ENCODE measurements at regions not wholly inside any gene's neighbourhood (a gene's known extent, or its start where the extent isn't known, plus 50 kb on each side); places are given as distances from the start of the nearest gene placed in this dataset.
A peak's percentile ranks its signal among the peaks of the same experiment; 100 is the strongest.

DNA sequence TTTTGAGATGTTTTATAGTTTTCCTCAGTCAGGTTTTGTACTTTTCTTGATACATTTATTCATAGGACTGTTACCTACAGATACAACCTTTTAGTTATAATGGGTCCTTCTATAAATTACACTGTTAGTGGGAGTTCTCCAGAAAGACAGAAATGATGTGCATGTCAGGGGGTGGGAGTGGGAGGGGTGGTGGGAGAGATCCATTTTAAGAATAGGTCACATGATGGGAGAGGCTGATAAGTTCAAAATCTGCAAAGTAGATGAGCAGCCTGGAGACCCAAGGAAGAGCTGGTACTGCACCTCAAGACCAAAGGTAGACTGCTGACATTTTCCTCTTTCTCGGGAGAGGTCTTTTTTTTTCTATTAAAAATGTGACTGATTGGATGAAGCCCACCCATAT, 408.0 kb upstream of the GJE1 start:
- Histone ChIP-seq H3K4me1 (ENCODE audit: insufficient read depth, low read length) (no peaks in the 10 kb centered on the region), H3K27me3 (ENCODE audit: insufficient read depth, low read length) (no peaks in the 10 kb centered on the region), H3K9me3 (ENCODE audit: low read length) (no peaks in the 10 kb centered on the region), H3K36me3 (ENCODE audit: insufficient read depth, low read length) (no peaks in the 10 kb centered on the region), H2AFZ (ENCODE audit: low read depth, low read length) (no peak overlapping the region), H3K4me3 (ENCODE audit: low read length) (no peak overlapping the region)

GRCh38 chr6:141719476-141719875, 413.2 kb upstream of the GJE1 start:
- Histone ChIP-seq H3K27me3 (ENCODE audit: insufficient read depth, low read length) (no peaks in the 10 kb centered on the region), H2AFZ (ENCODE audit: low read depth, low read length) (no peak overlapping the region), H3K4me3 (ENCODE audit: low read length) (no peak overlapping the region), H3K4me1 (ENCODE audit: insufficient read depth, low read length) (no peaks in the 10 kb centered on the region), H3K36me3 (ENCODE audit: insufficient read depth, low read length) (no peaks in the 10 kb centered on the region), H3K9me3 (ENCODE audit: low read length) (no peaks in the 10 kb centered on the region)

DNA sequence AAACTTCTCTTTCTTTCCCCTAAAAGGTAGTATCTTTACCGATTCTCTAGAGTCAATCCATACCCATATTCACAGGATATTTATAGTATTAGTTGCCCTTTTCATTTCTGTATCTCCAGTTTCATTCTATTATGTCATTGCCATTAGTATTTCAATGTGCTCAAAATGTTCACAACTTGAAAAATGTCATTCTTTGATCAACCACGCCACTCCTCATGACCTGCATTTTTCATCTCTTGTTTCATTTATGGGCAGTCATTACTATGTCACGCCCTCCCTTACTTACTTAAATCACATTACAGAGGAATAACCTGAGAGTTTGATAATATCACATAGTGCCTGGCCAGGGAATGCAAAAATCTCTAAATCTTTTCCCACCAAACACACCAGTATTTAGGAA, 427.3 kb upstream of the GJE1 start:
- H3K4me3 ChIP-seq (ENCODE audit: low read length), result no peak overlapping the region
- H2AFZ ChIP-seq (ENCODE audit: low read depth, low read length), result no peak overlapping the region
- no peaks in the 10 kb centered on the region for H3K36me3 ChIP-seq (ENCODE audit: insufficient read depth, low read length)
- H3K4me1 ChIP-seq (ENCODE audit: insufficient read depth, low read length), result no peaks in the 10 kb centered on the region
- no peaks in the 10 kb centered on the region for H3K27me3 ChIP-seq (ENCODE audit: insufficient read depth, low read length)
- H3K9me3 ChIP-seq (ENCODE audit: low read length), result no peaks in the 10 kb centered on the region

- H3K4me3 ChIP-seq (ENCODE audit: low read length), result no peak overlapping the region
- no peaks in the 10 kb centered on the region for H3K9me3 ChIP-seq (ENCODE audit: low read length)
- H3K36me3 ChIP-seq (ENCODE audit: insufficient read depth, low read length), result no peaks in the 10 kb centered on the region
- H3K4me1 ChIP-seq (ENCODE audit: insufficient read depth, low read length), result no peaks in the 10 kb centered on the region
- H2AFZ ChIP-seq (ENCODE audit: low read depth, low read length), result no peak overlapping the region
- no peaks in the 10 kb centered on the region for H3K27me3 ChIP-seq (ENCODE audit: insufficient read depth, low read length)
Observed at GRCh38 chr6:141704151-141704550, 428.6 kb upstream of the GJE1 start.

- peaks cover under 1% of the 10 kb centered on the region for H3K9me3 ChIP-seq (ENCODE audit: low read length)
- no peaks in the 10 kb centered on the region for H3K4me1 ChIP-seq (ENCODE audit: insufficient read depth, low read length)
- H3K4me3 ChIP-seq (ENCODE audit: low read length), result no peak overlapping the region
- H3K36me3 ChIP-seq (ENCODE audit: insufficient read depth, low read length), result no peaks in the 10 kb centered on the region
- no peaks in the 10 kb centered on the region for H3K27me3 ChIP-seq (ENCODE audit: insufficient read depth, low read length)
- H2AFZ ChIP-seq (ENCODE audit: low read depth, low read length), result no peak overlapping the region
Observed at GRCh38 chr6:141701732-141702131, 431.0 kb upstream of the GJE1 start.

- Histone ChIP-seq H3K9me3 (ENCODE audit: low read length) (peaks cover 2% of the 10 kb centered on the region), H3K4me3 (ENCODE audit: low read length) (no peak overlapping the region), H3K36me3 (ENCODE audit: insufficient read depth, low read length) (no peaks in the 10 kb centered on the region), H2AFZ (ENCODE audit: low read depth, low read length) (no peak overlapping the region), H3K27me3 (ENCODE audit: insufficient read depth, low read length) (no peaks in the 10 kb centered on the region), H3K4me1 (ENCODE audit: insufficient read depth, low read length) (no peaks in the 10 kb centered on the region)
Observed at GRCh38 chr6:141700819-141701218, 431.9 kb upstream of the GJE1 start.

DNA sequence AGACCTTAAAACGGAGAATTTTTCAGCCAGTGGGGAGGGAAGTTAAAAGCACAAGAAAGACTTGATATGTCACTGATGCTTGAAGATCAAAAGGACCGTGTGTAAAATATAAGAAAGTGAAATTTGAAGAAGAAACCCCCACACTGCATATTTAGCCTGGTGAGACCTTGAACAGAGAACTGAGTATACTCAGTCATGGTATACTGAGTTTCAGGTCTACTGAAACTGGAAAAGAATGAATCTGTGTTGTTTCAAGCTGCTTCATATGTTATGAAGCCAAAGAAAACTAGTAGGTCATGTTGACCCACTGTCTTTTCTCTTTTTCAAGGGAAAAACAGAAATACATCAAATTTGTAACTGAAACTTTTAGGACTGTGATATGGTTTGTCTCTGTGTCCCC, 443.8 kb upstream of the GJE1 start:
- Histone ChIP-seq H3K36me3 (ENCODE audit: insufficient read depth, low read length) (no peaks in the 10 kb centered on the region), H3K4me3 (ENCODE audit: low read length) (no peak overlapping the region)

GRCh38 chr6:141685416-141685815, 447.3 kb upstream of the GJE1 start:
- Histone ChIP-seq H3K4me3 (ENCODE audit: low read length) (no peak overlapping the region), H2AFZ (ENCODE audit: low read depth, low read length) (no peak overlapping the region), H3K36me3 (ENCODE audit: insufficient read depth, low read length) (no peaks in the 10 kb centered on the region), H3K4me1 (ENCODE audit: insufficient read depth, low read length) (no peaks in the 10 kb centered on the region), H3K27me3 (ENCODE audit: insufficient read depth, low read length) (no peaks in the 10 kb centered on the region), H3K9me3 (ENCODE audit: low read length) (no peaks in the 10 kb centered on the region)

More for the DNA sequence above, 443.8 kb upstream of the GJE1 start:
- Histone ChIP-seq H2AFZ (ENCODE audit: low read depth, low read length) (no peak overlapping the region), H3K4me1 (ENCODE audit: insufficient read depth, low read length) (no peaks in the 10 kb centered on the region), H3K27me3 (ENCODE audit: insufficient read depth, low read length) (no peaks in the 10 kb centered on the region), H3K9me3 (ENCODE audit: low read length) (no peaks in the 10 kb centered on the region)

DNA sequence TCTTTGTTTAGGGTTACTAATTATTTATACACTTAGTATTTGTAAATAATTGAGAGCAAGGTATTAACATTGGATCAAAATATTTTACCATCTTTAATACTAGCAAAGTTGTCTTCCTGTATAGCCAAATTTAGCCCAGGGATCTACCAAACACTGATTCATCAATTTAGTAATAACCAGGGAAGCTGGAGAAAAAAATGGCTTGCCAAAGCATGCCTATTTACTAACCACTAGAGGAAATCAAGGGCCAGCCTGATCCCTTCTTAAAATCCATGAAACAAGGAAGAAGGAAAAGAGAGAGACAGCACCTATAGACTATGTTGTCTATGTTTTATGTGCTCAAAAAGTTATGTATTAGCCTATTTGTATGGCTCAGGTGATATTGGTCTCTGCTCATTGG, 450.3 kb upstream of the GJE1 start:
- no peak overlapping the region for H3K4me3 ChIP-seq (ENCODE audit: low read length)
- H2AFZ ChIP-seq (ENCODE audit: low read depth, low read length), result no peak overlapping the region
- H3K36me3 ChIP-seq (ENCODE audit: insufficient read depth, low read length), result no peaks in the 10 kb centered on the region
- no peaks in the 10 kb centered on the region for H3K9me3 ChIP-seq (ENCODE audit: low read length)
- H3K4me1 ChIP-seq (ENCODE audit: insufficient read depth, low read length), result no peaks in the 10 kb centered on the region
- no peaks in the 10 kb centered on the region for H3K27me3 ChIP-seq (ENCODE audit: insufficient read depth, low read length)

GRCh38 chr6:141677598-141678211, 455.0 kb upstream of the GJE1 start:
- H3K9me3 ChIP-seq (ENCODE audit: low read length), result no peaks in the 10 kb centered on the region
- H2AFZ ChIP-seq (ENCODE audit: low read depth, low read length), result no peak overlapping the region
- no peak overlapping the region for H3K4me3 ChIP-seq (ENCODE audit: low read length)
- H3K27me3 ChIP-seq (ENCODE audit: insufficient read depth, low read length), result no peaks in the 10 kb centered on the region
- no peaks in the 10 kb centered on the region for H3K4me1 ChIP-seq (ENCODE audit: insufficient read depth, low read length)
- H3K36me3 ChIP-seq (ENCODE audit: insufficient read depth, low read length), result no peaks in the 10 kb centered on the region

GRCh38 chr6:141675957-141676356, 456.8 kb upstream of the GJE1 start:
- Histone ChIP-seq H3K4me3 (ENCODE audit: low read length) (no peak overlapping the region), H3K4me1 (ENCODE audit: insufficient read depth, low read length) (no peaks in the 10 kb centered on the region), H3K27me3 (ENCODE audit: insufficient read depth, low read length) (no peaks in the 10 kb centered on the region), H2AFZ (ENCODE audit: low read depth, low read length) (no peak overlapping the region), H3K9me3 (ENCODE audit: low read length) (no peaks in the 10 kb centered on the region), H3K36me3 (ENCODE audit: insufficient read depth, low read length) (no peaks in the 10 kb centered on the region)

DNA sequence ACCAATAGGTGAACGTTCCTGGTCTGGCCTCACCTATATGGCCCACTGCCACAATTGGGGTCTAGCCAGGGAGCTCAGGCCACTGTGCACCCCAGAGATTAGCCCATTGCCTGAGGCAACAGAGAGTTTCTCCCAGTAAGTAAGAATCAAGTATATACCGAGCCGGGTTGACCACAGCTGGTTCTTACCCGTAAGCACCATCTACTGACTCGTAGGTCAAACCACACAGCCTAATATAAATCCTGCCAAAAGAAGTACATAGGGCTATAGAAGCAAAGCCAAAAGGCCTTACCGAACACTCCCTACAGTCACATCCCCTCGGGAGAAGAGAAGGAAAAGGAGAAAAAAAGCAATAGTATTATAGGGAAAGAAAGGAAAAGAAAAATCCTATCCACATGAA, 463.6 kb upstream of the GJE1 start:
- Histone ChIP-seq H3K36me3 (ENCODE audit: insufficient read depth, low read length) (no peaks in the 10 kb centered on the region), H3K4me1 (ENCODE audit: insufficient read depth, low read length) (peaks cover 5% of the 10 kb centered on the region), H2AFZ (ENCODE audit: low read depth, low read length) (no peak overlapping the region), H3K27me3 (ENCODE audit: insufficient read depth, low read length) (no peaks in the 10 kb centered on the region), H3K4me3 (ENCODE audit: low read length) (no peak overlapping the region), H3K9me3 (ENCODE audit: low read length) (peaks cover 2% of the 10 kb centered on the region)

GRCh38 chr6:141667580-141668309, 465.0 kb upstream of the GJE1 start:
- H3K4me3 ChIP-seq (ENCODE audit: low read length), result no peak overlapping the region
- H3K36me3 ChIP-seq (ENCODE audit: insufficient read depth, low read length), result no peaks in the 10 kb centered on the region
- peak overlapping the region; percentile 22 for H2AFZ ChIP-seq (ENCODE audit: low read depth, low read length)
- no peaks in the 10 kb centered on the region for H3K27me3 ChIP-seq (ENCODE audit: insufficient read depth, low read length)
- H3K9me3 ChIP-seq (ENCODE audit: low read length), result peaks cover 2% of the 10 kb centered on the region
- peaks cover 5% of the 10 kb centered on the region for H3K4me1 ChIP-seq (ENCODE audit: insufficient read depth, low read length)

GRCh38 chr6:141666187-141666586, 466.5 kb upstream of the GJE1 start:
- no peak overlapping the region for H3K4me3 ChIP-seq (ENCODE audit: low read length)
- H2AFZ ChIP-seq (ENCODE audit: low read depth, low read length), result no peak overlapping the region
- peaks cover 5% of the 10 kb centered on the region for H3K4me1 ChIP-seq (ENCODE audit: insufficient read depth, low read length)
- H3K9me3 ChIP-seq (ENCODE audit: low read length), result peaks cover 2% of the 10 kb centered on the region
- H3K27me3 ChIP-seq (ENCODE audit: insufficient read depth, low read length), result no peaks in the 10 kb centered on the region
- H3K36me3 ChIP-seq (ENCODE audit: insufficient read depth, low read length), result no peaks in the 10 kb centered on the region

All from neuron (in vitro differentiated cells).